ENCODE measurements at regions not wholly inside any gene's neighbourhood (a gene's known extent, or its start where the extent isn't known, plus 50 kb on each side); places are given as distances from the start of the nearest gene placed in this dataset.

DNA sequence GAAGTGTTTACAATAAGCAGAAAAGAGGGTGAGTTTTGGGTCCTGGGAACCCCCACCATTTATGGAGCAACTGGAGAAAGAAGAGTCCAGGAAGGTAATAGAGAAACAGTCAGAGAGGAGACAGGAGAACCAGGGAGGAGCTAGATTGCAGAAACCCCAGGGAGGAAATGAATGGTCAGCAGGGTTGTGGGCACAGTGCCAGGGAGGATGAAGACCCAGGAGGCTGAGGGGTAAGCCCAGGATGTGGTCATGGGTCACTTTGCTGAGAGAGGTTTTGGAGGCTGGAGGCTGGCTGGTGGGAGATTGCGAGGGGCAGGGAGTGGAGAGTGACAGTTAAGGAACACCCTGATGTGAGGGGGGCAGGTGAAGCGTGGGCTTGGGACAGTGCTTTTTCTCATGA, 169.9 kb upstream of the CSF3R start:
- no peak overlapping the region for H3K9ac ChIP-seq (ENCODE audit: low read length)
- no peak overlapping the region for H3K4me3 ChIP-seq (ENCODE audit: low read length)
- H3K36me3 ChIP-seq (replicated peaks; ENCODE audit: insufficient read depth, low read length) = no peaks in the 10 kb centered on the region
- peaks cover 11% of the 10 kb centered on the region; the same call in 1 of the 2 replicates for H3K27me3 ChIP-seq (replicated peaks; ENCODE audit: insufficient read depth, low read length)
- H4K20me1 ChIP-seq (ENCODE audit: insufficient read depth, low read length) = no peaks in the 10 kb centered on the region
- no peak for DNase-seq
- H3K4me2 ChIP-seq (ENCODE audit: low read depth, low read length) = no peak overlapping the region
- peaks cover 9% of the 10 kb centered on the region; the same call in 1 of the 2 replicates for H3K4me1 ChIP-seq (ENCODE audit: low read length)
- H3K27ac ChIP-seq (ENCODE audit: low read length) = no peak overlapping the region
- TF ChIP-seq EZH2 (optimal IDR thresholded peaks at IDR 0.05; ENCODE audit: low read depth, low read length) = no peak
- TF ChIP-seq, protein P1, sequence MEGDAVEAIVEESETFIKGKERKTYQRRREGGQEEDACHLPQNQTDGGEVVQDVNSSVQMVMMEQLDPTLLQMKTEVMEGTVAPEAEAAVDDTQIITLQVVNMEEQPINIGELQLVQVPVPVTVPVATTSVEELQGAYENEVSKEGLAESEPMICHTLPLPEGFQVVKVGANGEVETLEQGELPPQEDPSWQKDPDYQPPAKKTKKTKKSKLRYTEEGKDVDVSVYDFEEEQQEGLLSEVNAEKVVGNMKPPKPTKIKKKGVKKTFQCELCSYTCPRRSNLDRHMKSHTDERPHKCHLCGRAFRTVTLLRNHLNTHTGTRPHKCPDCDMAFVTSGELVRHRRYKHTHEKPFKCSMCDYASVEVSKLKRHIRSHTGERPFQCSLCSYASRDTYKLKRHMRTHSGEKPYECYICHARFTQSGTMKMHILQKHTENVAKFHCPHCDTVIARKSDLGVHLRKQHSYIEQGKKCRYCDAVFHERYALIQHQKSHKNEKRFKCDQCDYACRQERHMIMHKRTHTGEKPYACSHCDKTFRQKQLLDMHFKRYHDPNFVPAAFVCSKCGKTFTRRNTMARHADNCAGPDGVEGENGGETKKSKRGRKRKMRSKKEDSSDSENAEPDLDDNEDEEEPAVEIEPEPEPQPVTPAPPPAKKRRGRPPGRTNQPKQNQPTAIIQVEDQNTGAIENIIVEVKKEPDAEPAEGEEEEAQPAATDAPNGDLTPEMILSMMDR (IDR thresholded peaks at IDR 0.05; ENCODE audit: low read length) = no peak
- no peak for TF ChIP-seq EZH2phosphoT487 (IDR thresholded peaks at IDR 0.05; ENCODE audit: low read length)
- no peaks in the 10 kb centered on the region for H3K9me3 ChIP-seq (replicated peaks; ENCODE audit: insufficient read depth, low read length)
- no peaks in the 10 kb centered on the region for H3K79me2 ChIP-seq (ENCODE audit: low read length)
- H2AFZ ChIP-seq (ENCODE audit: low read length) = no peak overlapping the region
- no peaks in the 10 kb centered on the region for H3K9me2 ChIP-seq (replicated peaks; ENCODE audit: insufficient read depth, low read length)
- no peaks in the 10 kb centered on the region for H3F3A ChIP-seq (ENCODE audit: insufficient read depth, low read length)

DNA sequence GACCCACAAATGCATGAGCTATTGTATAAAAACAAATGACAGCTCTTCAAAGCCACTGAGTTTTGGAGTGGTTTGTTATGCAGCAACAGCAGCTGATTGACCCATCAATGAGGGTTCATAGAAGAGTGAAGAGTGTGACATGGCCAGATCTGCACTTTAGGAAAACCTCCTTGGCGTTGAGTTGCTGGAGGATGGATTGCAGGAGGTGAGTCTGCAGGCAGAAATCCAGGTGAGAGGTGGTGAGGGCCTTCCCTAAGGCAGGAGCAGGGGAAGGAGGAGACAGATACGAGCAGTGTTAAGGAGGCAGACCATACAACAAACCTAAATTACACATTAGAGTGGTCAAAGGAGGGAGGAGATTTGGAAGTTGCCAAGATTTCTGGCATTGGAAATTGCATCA, 169.3 kb upstream of the CSF3R start:
- DNase-seq = no peak
- TF ChIP-seq EZH2phosphoT487 (IDR thresholded peaks at IDR 0.05; ENCODE audit: low read length) (no peak), EZH2 (optimal IDR thresholded peaks at IDR 0.05; ENCODE audit: low read depth, low read length) (no peak)
- TF ChIP-seq, protein P1 (IDR thresholded peaks at IDR 0.05; ENCODE audit: low read length) = no peak
- Histone ChIP-seq H3K9ac (ENCODE audit: low read length) (no peak overlapping the region), H3K9me3 (replicated peaks; ENCODE audit: insufficient read depth, low read length) (no peaks in the 10 kb centered on the region), H3K4me2 (ENCODE audit: low read depth, low read length) (no peak overlapping the region), H3K79me2 (ENCODE audit: low read length) (no peaks in the 10 kb centered on the region), H3K4me1 (ENCODE audit: low read length) (peaks cover 9% of the 10 kb centered on the region; the same call in 1 of the 2 replicates), H4K20me1 (ENCODE audit: insufficient read depth, low read length) (no peaks in the 10 kb centered on the region), H3K27me3 (replicated peaks; ENCODE audit: insufficient read depth, low read length) (peaks cover 11% of the 10 kb centered on the region; the same call in 1 of the 2 replicates), H3K27ac (ENCODE audit: low read length) (no peak overlapping the region), H3K9me2 (replicated peaks; ENCODE audit: insufficient read depth, low read length) (no peaks in the 10 kb centered on the region), H2AFZ (ENCODE audit: low read length) (no peak overlapping the region), H3F3A (ENCODE audit: insufficient read depth, low read length) (no peaks in the 10 kb centered on the region), H3K36me3 (replicated peaks; ENCODE audit: insufficient read depth, low read length) (no peaks in the 10 kb centered on the region), H3K4me3 (ENCODE audit: low read length) (no peak overlapping the region)

DNA sequence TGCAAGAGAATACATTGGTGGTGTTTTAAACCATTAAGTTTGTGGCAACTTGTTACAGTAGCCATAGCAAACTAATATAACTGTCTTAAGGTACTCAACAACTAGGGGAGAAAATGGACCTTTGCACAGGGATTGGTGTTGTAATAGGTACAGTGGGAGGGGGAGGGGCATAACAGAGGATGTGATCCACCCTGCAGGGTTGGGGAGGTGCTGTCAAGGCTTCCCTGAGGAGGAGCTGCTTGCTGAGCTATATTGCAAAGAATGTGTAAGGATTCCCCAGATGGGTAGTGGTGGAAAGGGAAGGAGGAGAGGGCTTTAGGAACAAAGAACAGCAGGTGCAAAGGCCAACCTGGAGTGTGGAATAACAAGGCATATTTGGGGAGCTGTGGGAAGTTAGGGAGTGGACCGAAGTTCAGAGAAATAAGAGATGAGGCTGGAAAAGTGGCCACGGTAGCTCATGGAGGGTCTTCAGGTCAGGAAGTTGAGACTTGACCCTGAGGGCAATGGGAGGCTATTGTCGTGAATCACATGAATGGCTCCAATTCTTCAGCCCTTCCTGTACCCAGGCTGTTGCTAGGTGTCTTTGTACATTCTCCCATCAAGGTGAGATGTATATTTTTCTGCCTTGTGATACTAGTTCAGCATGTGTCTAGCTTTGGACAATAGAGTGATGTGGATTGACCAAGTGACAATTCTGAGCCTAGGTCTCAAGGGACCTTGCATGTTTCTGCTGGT, 168.6 kb upstream of the CSF3R start:
- H3K9me2 ChIP-seq (replicated peaks; ENCODE audit: insufficient read depth, low read length) = no peaks in the 10 kb centered on the region
- no peak overlapping the region for H3K9ac ChIP-seq (ENCODE audit: low read length)
- no peak overlapping the region for H2AFZ ChIP-seq (ENCODE audit: low read length)
- no peak for DNase-seq
- H3K27ac ChIP-seq (ENCODE audit: low read length) = no peak overlapping the region
- H3K4me3 ChIP-seq (ENCODE audit: low read length) = no peak overlapping the region
- H3K9me3 ChIP-seq (replicated peaks; ENCODE audit: insufficient read depth, low read length) = no peaks in the 10 kb centered on the region
- H4K20me1 ChIP-seq (ENCODE audit: insufficient read depth, low read length) = no peaks in the 10 kb centered on the region
- H3K4me1 ChIP-seq (ENCODE audit: low read length) = peaks cover 9% of the 10 kb centered on the region; the same call in 1 of the 2 replicates
- peaks cover 11% of the 10 kb centered on the region; the same call in 1 of the 2 replicates for H3K27me3 ChIP-seq (replicated peaks; ENCODE audit: insufficient read depth, low read length)
- H3F3A ChIP-seq (ENCODE audit: insufficient read depth, low read length) = no peaks in the 10 kb centered on the region
- TF ChIP-seq EZH2 (optimal IDR thresholded peaks at IDR 0.05; ENCODE audit: low read depth, low read length) = no peak
- no peak for TF ChIP-seq EZH2phosphoT487 (IDR thresholded peaks at IDR 0.05; ENCODE audit: low read length)
- TF ChIP-seq, protein P1 (IDR thresholded peaks at IDR 0.05; ENCODE audit: low read length) = no peak
- H3K36me3 ChIP-seq (replicated peaks; ENCODE audit: insufficient read depth, low read length) = no peaks in the 10 kb centered on the region
- H3K79me2 ChIP-seq (ENCODE audit: low read length) = no peaks in the 10 kb centered on the region
- no peak overlapping the region for H3K4me2 ChIP-seq (ENCODE audit: low read depth, low read length)
